GM23248 (cell line): ENCODE measurements at regions not wholly inside any gene's neighbourhood (a gene's known extent, or its start where the extent isn't known, plus 50 kb on each side); places are given as distances from the start of the nearest gene placed in this dataset.

Source experiments
- DNase-seq: peaks from one replicate; pipeline ENCODE4 v3.0.0-alpha.2; 2015
- H2AFZ ChIP-seq: fragments of 200-600 bp; sonication (generic); 2 replicates; pipeline ENCODE4 v1.6.1; 2016; ENCODE audit warnings: antibody characterized with exemption
- H3F3A ChIP-seq: fragments of 200-600 bp; sonication (generic); 2 replicates; pipeline ENCODE4 v1.6.1; 2016; ENCODE audit warnings: mild to moderate bottlenecking, antibody characterized with exemption, mixed run types; ENCODE audit not compliant: insufficient read depth
- H3K27ac ChIP-seq: fragments of 200-600 bp; sonication (generic); 2 replicates; pipeline ENCODE4 v1.5.1; 2016; ENCODE audit warnings: mild to moderate bottlenecking
- H3K27me3 ChIP-seq: fragments of 200-600 bp; sonication (generic); replicated peaks from 2 replicates; pipeline ENCODE4 v1.6.1; 2016; ENCODE audit warnings: mild to moderate bottlenecking; ENCODE audit not compliant: insufficient read depth
- H3K36me3 ChIP-seq: fragments of 200-600 bp; sonication (generic); 2 replicates; pipeline ENCODE4 v1.6.1; 2016; ENCODE audit warnings: low read depth, mild to moderate bottlenecking
- H3K4me1 ChIP-seq: fragments of 200-600 bp; sonication (generic); 2 replicates; pipeline ENCODE4 v1.6.1; 2016; ENCODE audit warnings: mild to moderate bottlenecking; ENCODE audit not compliant: insufficient read depth
- H3K4me2 ChIP-seq: fragments of 200-600 bp; sonication (generic); one replicate; pipeline ENCODE4 v1.6.1; 2016; ENCODE audit warnings: mild to moderate bottlenecking; ENCODE audit not compliant: unreplicated experiment
- H3K4me3 ChIP-seq: fragments of 200-600 bp; sonication (generic); 2 replicates; pipeline ENCODE4 v1.5.1; 2016; ENCODE audit warnings: mild to moderate bottlenecking
- H3K79me2 ChIP-seq: fragments of 200-600 bp; sonication (generic); 2 replicates; pipeline ENCODE4 v1.6.1; 2016; ENCODE audit warnings: mild to moderate bottlenecking; ENCODE audit not compliant: insufficient read depth
- H3K9ac ChIP-seq: fragments of 200-600 bp; sonication (generic); 2 replicates; pipeline ENCODE4 v1.6.1; 2016; ENCODE audit warnings: mild to moderate bottlenecking
- H3K9me2 ChIP-seq: fragments of 200-600 bp; sonication (generic); 2 replicates; pipeline ENCODE4 v1.6.1; 2016; ENCODE audit warnings: mixed run types, mild to moderate bottlenecking, moderate library complexity; ENCODE audit not compliant: insufficient read depth
- H3K9me3 ChIP-seq: fragments of 200-600 bp; sonication (generic); one replicate; pipeline ENCODE4 v1.6.1; 2017; ENCODE audit warnings: low read depth
- H4K20me1 ChIP-seq: fragments of 200-600 bp; sonication (generic); 2 replicates; pipeline ENCODE4 v1.6.0; 2016; ENCODE audit not compliant: insufficient read depth
- EZH2 ChIP-seq: fragments of 200-600 bp; sonication (generic); IDR thresholded peaks from 2 replicates; pipeline ENCODE4 v1.6.1; 2018; ENCODE audit warnings: antibody characterized with exemption, mild to moderate bottlenecking; ENCODE audit not compliant: insufficient read depth, poor library complexity, severe bottlenecking
- EZH2phosphoT487 ChIP-seq: fragments of 200-600 bp; sonication (generic); IDR thresholded peaks from 2 replicates; pipeline ENCODE4 v1.6.1; 2018; ENCODE audit warnings: antibody characterized with exemption, moderate library complexity, mild to moderate bottlenecking, low read depth; ENCODE audit not compliant: insufficient read depth
- WGBS, 2 experiments: methylation state at CpG; one replicate each; pipeline ENCODE4 v1.1.6; 2015 to 2017; ENCODE audit warnings: low lambda C conversion rate in 2 of 2, low coverage in 1 of 2; ENCODE audit errors: missing lambda C conversion rate in 2 of 2; 5-methylcytosine and 5-hydroxymethylcytosine counted together
- in situ Hi-C: fragments of 300-500 bp; cut with MboI; formaldehyde crosslinking; loops from 2 replicates; pipeline ENCODE4 v1.15.0; 2020

- Histone ChIP-seq H3K4me2 (no peak overlapping the region), H4K20me1 (no peaks in the 10 kb centered on the region), H3K27me3 (peaks cover 67% of the 10 kb centered on the region), H2AFZ (no peak overlapping the region), H3K4me1 (no peaks in the 10 kb centered on the region), H3K9me2 (no peaks in the 10 kb centered on the region), H3K9ac (no peak overlapping the region), H3K27ac (no peak overlapping the region), H3K4me3 (no peak overlapping the region), H3K9me3 (no peaks in the 10 kb centered on the region), H3K79me2 (no peaks in the 10 kb centered on the region), H3F3A (no peaks in the 10 kb centered on the region), H3K36me3 (no peaks in the 10 kb centered on the region)
- no peak for DNase-seq
- TF ChIP-seq EZH2 (no peak), EZH2phosphoT487 (no peak)
- WGBS, 2 experiments = 22% methylated on average over 32 to 35 of the region's 35 CpGs
- in situ Hi-C loops = no loop called here
Observed at GRCh38 chr17:36807496-36808179, 129.6 kb upstream of the LHX1 start.

DNA sequence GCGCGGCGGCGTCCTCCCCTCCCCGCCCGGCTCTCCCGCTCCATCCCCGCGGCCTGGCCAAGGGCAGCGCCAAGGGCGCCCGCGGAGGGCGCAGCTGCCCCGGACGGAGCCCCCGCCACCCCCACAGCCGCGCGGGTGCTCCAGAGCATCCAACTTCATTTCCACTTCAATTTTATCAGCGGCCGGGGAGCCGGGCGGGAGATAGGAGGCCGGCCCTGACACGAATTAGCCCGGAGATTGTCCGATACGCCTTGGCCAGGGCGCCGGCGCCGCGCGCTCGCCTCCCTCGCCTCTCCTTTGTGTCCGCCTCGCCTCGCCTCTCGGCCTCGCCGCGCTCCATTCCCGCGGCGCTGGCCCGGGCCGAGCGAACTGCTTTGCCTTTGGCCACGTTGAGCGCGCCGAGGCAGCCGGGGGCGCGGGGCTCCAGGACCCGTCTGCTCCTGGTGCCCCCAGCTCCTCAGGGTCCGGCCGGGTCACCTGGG, 129.1 kb upstream of the LHX1 start:
- Histone ChIP-seq H3K27ac (no peak overlapping the region), H3K9me2 (no peaks in the 10 kb centered on the region), H3K4me3 (no peak overlapping the region), H3K79me2 (no peaks in the 10 kb centered on the region), H3F3A (no peaks in the 10 kb centered on the region), H2AFZ (no peak overlapping the region), H4K20me1 (no peaks in the 10 kb centered on the region), H3K4me2 (no peak overlapping the region), H3K36me3 (no peaks in the 10 kb centered on the region), H3K27me3 (peaks cover 67% of the 10 kb centered on the region), H3K4me1 (no peaks in the 10 kb centered on the region), H3K9ac (no peak overlapping the region), H3K9me3 (no peaks in the 10 kb centered on the region)
- DNase-seq = peak; percentile 30
- WGBS, 2 experiments = 2 to 4% methylated on average over 20 to 60 of the region's 60 CpGs
- TF ChIP-seq EZH2phosphoT487 (no peak), EZH2 (no peak)
- in situ Hi-C loops = no loop called here

DNA sequence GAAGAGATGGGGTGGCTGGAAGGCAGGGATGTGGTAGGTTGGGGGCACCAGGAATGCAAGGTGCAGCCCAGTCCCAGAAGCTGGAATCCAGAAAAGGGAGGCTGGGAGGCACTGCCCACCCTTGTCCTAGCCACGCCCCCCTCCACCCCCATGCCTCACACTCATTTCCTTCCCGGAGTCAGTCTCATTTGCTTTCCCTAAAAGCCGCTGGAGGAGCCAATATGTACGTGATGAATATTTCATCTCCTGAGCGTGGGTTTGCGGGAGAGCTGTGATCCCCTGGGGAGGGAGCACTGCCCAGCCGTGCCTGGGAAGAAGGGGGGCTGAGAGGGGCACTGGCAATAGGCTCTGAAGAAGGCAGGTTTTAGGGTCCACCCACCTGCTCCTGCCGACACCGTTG, 124.5 kb upstream of the LHX1 start:
- H2AFZ ChIP-seq = no peak overlapping the region
- no peaks in the 10 kb centered on the region for H3K36me3 ChIP-seq
- no peaks in the 10 kb centered on the region for H3K4me1 ChIP-seq
- no peak overlapping the region for H3K4me3 ChIP-seq
- no peak overlapping the region for H3K27ac ChIP-seq
- H3K9ac ChIP-seq = no peak overlapping the region
- H3K9me2 ChIP-seq = no peaks in the 10 kb centered on the region
- no peaks in the 10 kb centered on the region for H4K20me1 ChIP-seq
- TF ChIP-seq EZH2 (no peak), EZH2phosphoT487 (no peak)
- WGBS, 2 experiments = 2 to 5% methylated on average over 9 of the region's 9 CpGs
- in situ Hi-C loops = no loop called here
- H3K79me2 ChIP-seq = no peaks in the 10 kb centered on the region
- H3K27me3 ChIP-seq = peaks cover 55% of the 10 kb centered on the region
- DNase-seq = peak; percentile 9
- H3F3A ChIP-seq = no peaks in the 10 kb centered on the region
- H3K4me2 ChIP-seq = no peak overlapping the region
- no peaks in the 10 kb centered on the region for H3K9me3 ChIP-seq

GRCh38 chr17:36813357-36813756, 123.9 kb upstream of the LHX1 start:
- Histone ChIP-seq H3K27ac (no peak overlapping the region), H2AFZ (no peak overlapping the region), H3K9me2 (no peaks in the 10 kb centered on the region), H4K20me1 (no peaks in the 10 kb centered on the region), H3K27me3 (peaks cover 49% of the 10 kb centered on the region), H3K4me2 (no peak overlapping the region), H3F3A (no peaks in the 10 kb centered on the region), H3K79me2 (no peaks in the 10 kb centered on the region), H3K4me1 (no peaks in the 10 kb centered on the region), H3K9ac (no peak overlapping the region), H3K9me3 (no peaks in the 10 kb centered on the region), H3K36me3 (no peaks in the 10 kb centered on the region), H3K4me3 (no peak overlapping the region)
- TF ChIP-seq EZH2phosphoT487 = no peak
- no peak for TF ChIP-seq EZH2
- DNase-seq = no peak
- WGBS, 2 experiments = 45 to 46% methylated on average over 2 to 5 of the region's 5 CpGs
- in situ Hi-C loops = no loop called here
